Fibroblast of pulmonary artery (primary cell): ENCODE measurements at regions not wholly inside any gene's neighbourhood (a gene's known extent, or its start where the extent isn't known, plus 50 kb on each side); places are given as distances from the start of the nearest gene placed in this dataset.
"Not testable (repeated sequence)": the region's sequence is repeated elsewhere in the genome, so short reads cannot be mapped to it uniquely, and the experiment has no call there.

Experiments used
- DNase-seq: peaks from one replicate; pipeline ENCODE4 v3.0.0-alpha.2; 2010; ENCODE audit warnings: low read depth
- H3K4me3 ChIP-seq: replicated peaks from 2 replicates; pipeline ENCODE4 v1.5.1; 2011; ENCODE audit warnings: low read depth, mild to moderate bottlenecking, control low read depth, low read length, moderate library complexity
- CTCF ChIP-seq: IDR thresholded peaks from 2 replicates; pipeline ENCODE4 v1.5.1; 2011; ENCODE audit warnings: mild to moderate bottlenecking, control low read depth, low read length, inconsistent platforms; ENCODE audit errors: missing control alignments

DNA sequence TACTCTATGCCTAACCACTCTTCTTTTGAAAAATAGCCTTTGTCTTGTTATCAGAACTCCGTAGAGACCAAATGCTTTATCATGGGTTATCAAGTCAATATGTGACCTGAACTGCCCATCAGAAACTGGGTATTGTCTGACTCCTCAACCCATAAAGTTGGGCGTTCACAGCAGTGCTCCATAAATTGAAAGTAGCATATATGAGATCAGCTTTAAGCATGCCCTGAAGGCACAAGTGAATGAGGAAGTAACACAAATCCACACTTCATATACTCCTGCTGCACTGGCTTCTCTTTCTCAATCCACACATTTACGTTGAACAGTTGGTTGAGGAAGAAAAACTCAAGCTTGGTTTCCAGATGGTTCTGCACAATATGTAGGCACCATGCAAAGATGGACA, 1106.0 kb downstream of the STIM2 start:
- H3K4me3 ChIP-seq = no peak overlapping the region
- TF ChIP-seq CTCF = no peak
- no peak for DNase-seq

DNA sequence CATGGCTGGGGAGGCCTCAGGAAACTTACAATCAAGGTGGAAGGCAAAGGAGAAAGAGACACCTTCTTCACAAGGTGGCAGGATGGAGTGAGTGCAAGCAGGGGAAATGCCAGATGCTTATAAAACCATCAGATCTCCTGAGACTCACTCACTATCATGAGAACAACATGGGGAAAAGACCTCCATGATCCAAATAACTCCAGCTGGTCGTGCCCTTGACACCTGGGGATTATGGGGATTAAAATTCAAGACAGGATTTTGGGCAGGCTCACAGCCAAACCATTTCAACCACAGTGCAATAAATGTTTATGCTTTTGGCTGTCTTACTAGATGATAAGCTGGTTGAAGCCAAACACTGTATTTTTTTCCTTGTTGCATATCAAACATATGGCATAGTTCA, 1112.4 kb downstream of the STIM2 start:
- H3K4me3 ChIP-seq = no peak overlapping the region
- no peak for DNase-seq
- no peak for TF ChIP-seq CTCF

GRCh38 chr4:27973700-27974099, 1113.1 kb downstream of the STIM2 start:
- TF ChIP-seq CTCF = no peak
- DNase-seq = no peak
- no peak overlapping the region for H3K4me3 ChIP-seq

DNA sequence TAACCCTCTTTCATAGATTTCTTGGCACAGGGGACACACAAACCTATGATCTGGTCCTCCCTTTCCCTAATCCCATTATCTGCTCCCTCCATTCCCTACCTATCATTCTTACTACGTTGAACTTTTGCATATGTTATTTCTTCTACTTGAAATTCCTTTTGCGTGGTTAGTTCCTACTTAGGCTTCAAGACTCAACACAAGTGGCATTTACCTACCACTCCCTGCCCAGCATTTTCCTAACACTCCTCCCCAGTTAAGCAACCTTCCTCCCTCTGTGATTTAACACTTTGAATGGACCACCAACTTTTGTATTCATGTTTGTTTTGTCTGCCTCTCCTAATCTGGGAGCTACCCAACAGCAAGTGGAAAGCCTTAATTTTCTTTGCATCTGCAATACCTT, 1113.7 kb downstream of the STIM2 start:
- H3K4me3 ChIP-seq = no peak overlapping the region
- TF ChIP-seq CTCF = no peak

DNA sequence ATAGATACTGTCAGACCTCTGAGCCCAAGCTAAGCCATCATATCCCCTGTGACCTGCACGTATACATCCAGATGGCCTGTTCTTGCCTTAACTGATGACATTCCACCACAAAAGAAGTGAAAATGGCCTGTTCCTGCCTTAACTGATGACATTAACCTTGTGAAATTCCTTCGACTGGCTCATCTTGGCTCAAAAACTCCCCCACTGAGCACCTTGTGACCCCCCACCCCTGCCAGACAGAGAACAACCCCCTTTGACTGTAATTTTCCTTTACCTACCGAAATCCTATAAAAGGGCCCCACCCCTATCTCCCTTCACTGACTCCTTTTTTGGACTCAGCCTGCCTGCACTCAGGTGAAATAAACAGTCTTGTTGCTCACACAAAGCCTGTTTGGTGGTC, 1114.2 kb downstream of the STIM2 start:
- H3K4me3 ChIP-seq, DNase-seq: not testable (repeated sequence)

More for the DNA sequence above, 1113.7 kb downstream of the STIM2 start:
- DNase-seq = no peak

DNA sequence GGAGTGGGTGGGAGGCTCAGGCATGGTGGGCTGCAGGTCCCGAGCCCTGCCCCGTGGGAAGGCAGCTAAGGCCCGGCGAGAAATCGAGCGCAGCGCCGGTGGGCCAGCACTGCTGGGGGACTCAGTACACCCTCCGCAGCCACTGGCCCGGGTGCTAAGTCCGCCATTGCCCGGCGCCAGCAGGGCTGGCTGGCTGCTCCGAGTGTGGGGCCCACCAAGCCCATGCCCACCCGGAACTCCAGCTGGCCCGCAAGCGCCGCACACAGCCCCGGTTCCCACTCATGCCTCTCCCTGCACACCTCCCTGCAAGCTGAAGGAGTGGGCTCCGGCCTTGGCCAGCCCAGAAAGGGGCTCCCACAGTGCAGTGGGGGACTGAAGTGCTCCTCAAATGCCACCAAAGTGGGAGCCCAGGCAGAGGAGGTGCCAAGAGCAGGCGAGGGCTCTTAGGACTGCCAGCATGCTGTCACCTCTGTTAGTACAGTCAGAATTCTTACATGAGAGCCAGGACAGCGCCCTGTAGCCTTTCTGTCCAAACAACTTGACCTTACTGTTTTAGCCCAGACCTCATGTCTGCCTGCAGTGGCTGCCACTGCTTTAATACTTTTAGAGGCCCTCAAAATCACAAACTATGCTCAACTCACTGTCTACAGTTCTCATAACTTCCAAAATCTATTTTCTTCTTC, 1117.9 kb downstream of the STIM2 start:
- DNase-seq, H3K4me3 ChIP-seq: not testable (repeated sequence)

- DNase-seq = no peak
- no peak for TF ChIP-seq CTCF
- H3K4me3 ChIP-seq = no peak overlapping the region
Observed at GRCh38 chr4:27985522-27985921, 1124.9 kb downstream of the STIM2 start.

DNA sequence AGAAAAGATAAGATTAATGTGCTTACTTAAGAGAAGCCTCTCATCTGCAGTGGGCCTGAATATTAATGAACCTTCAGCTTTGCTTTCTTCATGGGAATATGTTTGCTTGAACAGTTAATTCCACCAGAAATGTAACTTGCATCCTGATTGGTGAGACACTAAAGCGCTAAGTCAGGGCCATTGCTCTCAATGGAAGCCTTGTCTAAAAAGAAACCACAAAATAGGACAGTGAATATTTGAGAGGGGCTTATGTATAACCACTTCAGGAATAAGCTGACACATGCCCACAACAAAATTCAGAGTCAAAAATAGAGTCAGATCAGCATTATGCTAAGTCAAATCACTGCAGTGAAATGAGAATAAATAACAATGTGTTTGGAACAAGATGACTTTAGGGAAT, 1125.8 kb downstream of the STIM2 start:
- DNase-seq = no peak
- no peak for TF ChIP-seq CTCF
- no peak overlapping the region for H3K4me3 ChIP-seq
